HCT116 (cell line): ENCODE measurements at regions not wholly inside any gene's neighbourhood (a gene's known extent, or its start where the extent isn't known, plus 50 kb on each side); places are given as distances from the start of the nearest gene placed in this dataset.

ENCODE experiments used
- ATAC-seq: fragments of 200-7000 bp; cut with Tn5 transposase; 2 replicates; pipeline ENCODE4 v1.9.1; 2020; ENCODE audit warnings: mild to moderate bottlenecking, moderate library complexity
- BruUV-seq: library from RNA; stranded (reverse); fragments of 400-500 nt; replicated peaks from 2 replicates; lab custom pipeline; 2021; lab: Mats Ljungman, UMichigan
- CTCF ChIA-PET: fragments of 300-600 bp; sonication (Branson Sonifier 250); formaldehyde crosslinking; loops from one replicate; lab custom pipeline; 2021; ENCODE audit warnings: antibody characterized with exemption; lab: Charles Lee
- POLR2A ChIA-PET: fragments of 300-600, 350-600 bp; sonication (Branson Sonifier 250); formaldehyde crosslinking; loops from one replicate; lab custom pipeline; 2021; ENCODE audit warnings: antibody characterized with exemption; lab: Charles Lee
- RAD21 ChIA-PET, 2 experiments: fragments of 300-600 bp; sonication (Branson Sonifier 250); formaldehyde crosslinking; loops; one replicate each; lab custom pipeline; 2023; ENCODE audit warnings: low total read pairs in 2 of 2; ENCODE audit not compliant: uncharacterized antibody in 2 of 2, unreplicated experiment in 2 of 2, low non-redundant PET in 1 of 2; lab: Charles Lee
- DNase-seq: peaks from one replicate; pipeline ENCODE4 v3.0.0-alpha.2; 2010; ENCODE audit warnings: low read depth, low spot score
- H2AFZ ChIP-seq: fragments of 200-600 bp; shearing (Covaris generic), sonication (generic); 2 replicates; pipeline ENCODE4 v1.6.1; 2017; ENCODE audit warnings: low read depth, mixed run types, mixed read lengths, antibody characterized with exemption, low read length; ENCODE audit not compliant: poor library complexity, severe bottlenecking
- H3K27ac ChIP-seq: 2 replicates; pipeline ENCODE4 v1.5.1; 2012; ENCODE audit warnings: low read depth, low read length
- H3K27me3 ChIP-seq: fragments of 200-600 bp; sonication (generic); 2 replicates; pipeline ENCODE4 v1.6.1; 2016; ENCODE audit warnings: mixed run types, low read length, mixed read lengths; ENCODE audit not compliant: insufficient read depth
- H3K36me3 ChIP-seq, 2 experiments: fragments of 200-500 bp in 1 of 2; fragments of 200-600 bp in 1 of 2; sonication (Bioruptor generic) in 1 of 2; sonication (generic) in 1 of 2; 2 replicates each; pipeline versions ENCODE4 v1.5.1 to v1.6.1; 2014 to 2016; ENCODE audit warnings: low read length in 2 of 2, inconsistent platforms in 1 of 2, mixed read lengths in 1 of 2, mixed run types in 1 of 2; ENCODE audit not compliant: insufficient read depth in 2 of 2, control insufficient read depth in 1 of 2
- H3K4me1 ChIP-seq, 2 experiments: fragments of 200-600 bp in 1 of 2; sonication (generic) in 1 of 2; 2 replicates each; pipeline versions ENCODE4 v1.5.1 to v1.6.1; 2012 to 2017; ENCODE audit warnings: low read length in 2 of 2, inconsistent platforms in 1 of 2, mild to moderate bottlenecking in 1 of 2, mixed read lengths in 1 of 2, mixed run types in 1 of 2, moderate library complexity in 1 of 2; ENCODE audit not compliant: insufficient read depth in 2 of 2, control insufficient read depth in 1 of 2
- H3K4me2 ChIP-seq: fragments of 200-600 bp; sonication (generic); 2 replicates; pipeline ENCODE4 v1.6.1; 2017; ENCODE audit warnings: mixed run types, low read length, mixed read lengths
- H3K4me3 ChIP-seq, 2 experiments: fragments of 200-600 bp in 1 of 2; sonication (generic) in 1 of 2; replicated peaks in 1 of 2; 2 replicates each; pipeline ENCODE4 v1.5.1; 2011 to 2016; ENCODE audit warnings: low read length in 2 of 2, control low read depth in 1 of 2, low read depth in 1 of 2, mild to moderate bottlenecking in 1 of 2, mixed read lengths in 1 of 2, mixed run types in 1 of 2
- H3K79me2 ChIP-seq: fragments of 200-600 bp; sonication (generic); 2 replicates; pipeline ENCODE4 v1.6.1; 2017; ENCODE audit warnings: mild to moderate bottlenecking, mixed run types, low read length, moderate library complexity, mixed read lengths; ENCODE audit not compliant: insufficient read depth
- H3K9ac ChIP-seq: fragments of 200-600 bp; sonication (generic); 2 replicates; pipeline ENCODE4 v1.6.1; 2016; ENCODE audit warnings: low read length, mixed read lengths
- H3K9me2 ChIP-seq: fragments of 200-600 bp; sonication (generic), shearing (Covaris generic); 2 replicates; pipeline ENCODE4 v1.6.1; 2017; ENCODE audit warnings: mixed run types, mild to moderate bottlenecking, moderate library complexity; ENCODE audit not compliant: insufficient read depth
- H3K9me3 ChIP-seq, 2 experiments: fragments of 200-500 bp in 1 of 2; fragments of 200-600 bp in 1 of 2; sonication (Bioruptor generic) in 1 of 2; sonication (generic) in 1 of 2; 2 replicates each; pipeline ENCODE4 v1.6.1; 2014 to 2017; ENCODE audit warnings: low read length in 2 of 2, mixed read lengths in 2 of 2, inconsistent platforms in 1 of 2, low read depth in 1 of 2, mild to moderate bottlenecking in 1 of 2, mixed run types in 1 of 2, moderate library complexity in 1 of 2; ENCODE audit not compliant: control insufficient read depth in 1 of 2, insufficient read depth in 1 of 2
- H4K20me1 ChIP-seq: fragments of 200-600 bp; sonication (generic), shearing (Covaris generic); 2 replicates; pipeline ENCODE4 v1.6.1; 2017; ENCODE audit warnings: mixed run types, mild to moderate bottlenecking, moderate library complexity; ENCODE audit not compliant: insufficient read depth
- CBX3 ChIP-seq: IDR thresholded peaks from 2 replicates; pipeline ENCODE4 v1.6.1; 2012; ENCODE audit warnings: low read depth
- CEBPB ChIP-seq: IDR thresholded peaks from 2 replicates; pipeline ENCODE4 v1.6.1; 2012; ENCODE audit warnings: low read depth
- CTCF ChIP-seq, 3 experiments: fragments of 200-600 bp in 1 of 3; sonication (generic) in 1 of 3; IDR thresholded peaks in 2 of 3; conservative IDR thresholded peaks in 1 of 3; 2 replicates each; pipeline ENCODE4 v1.5.1; 2012 to 2017; ENCODE audit warnings: low read depth in 2 of 3, low read length in 2 of 3, antibody characterized with exemption in 1 of 3, borderline replicate concordance in 1 of 3, control low read depth in 1 of 3, mild to moderate bottlenecking in 1 of 3, mixed read lengths in 1 of 3, mixed run types in 1 of 3, moderate library complexity in 1 of 3; ENCODE audit not compliant: insufficient read depth in 1 of 3
- EGR1 ChIP-seq: IDR thresholded peaks from 2 replicates; pipeline ENCODE4 v1.6.1; 2012; ENCODE audit warnings: low read depth
- ELF1 ChIP-seq: IDR thresholded peaks from 2 replicates; pipeline ENCODE4 v1.6.1; 2012; ENCODE audit warnings: low read depth, borderline replicate concordance
- EZH2phosphoT487 ChIP-seq: fragments of 200-600 bp; IDR thresholded peaks from 2 replicates; pipeline ENCODE4 v1.6.1; 2018; ENCODE audit warnings: antibody characterized with exemption, borderline replicate concordance
- JUND ChIP-seq: IDR thresholded peaks from 2 replicates; pipeline ENCODE4 v1.6.1; 2012
- MAX ChIP-seq: IDR thresholded peaks from 2 replicates; pipeline ENCODE4 v1.6.1; 2012
- RAD21 ChIP-seq: IDR thresholded peaks from 2 replicates; pipeline ENCODE4 v1.6.1; 2012; ENCODE audit warnings: low read depth, mild to moderate bottlenecking
- REST ChIP-seq: IDR thresholded peaks from 2 replicates; pipeline ENCODE4 v1.6.1; 2012; ENCODE audit warnings: low read depth
- SIN3A ChIP-seq: IDR thresholded peaks from 2 replicates; pipeline ENCODE4 v1.6.1; 2012; ENCODE audit warnings: low read depth
- SP1 ChIP-seq: IDR thresholded peaks from 2 replicates; pipeline ENCODE4 v1.6.1; 2012; ENCODE audit warnings: low read depth
- TCF7L2 ChIP-seq: IDR thresholded peaks from 2 replicates; pipeline ENCODE4 v1.7.0; 2011; ENCODE audit warnings: borderline replicate concordance, inconsistent platforms; ENCODE audit not compliant: insufficient read depth, insufficient read length; ENCODE audit errors: extremely low read depth
- ZBTB33 ChIP-seq: IDR thresholded peaks from 2 replicates; pipeline ENCODE4 v1.6.1; 2011; ENCODE audit warnings: mild to moderate bottlenecking, low read length, moderate library complexity; ENCODE audit not compliant: insufficient replicate concordance; ENCODE audit errors: extremely low read depth
- ZNF274 ChIP-seq: fragments of 200-500 bp; sonication (Bioruptor generic); IDR thresholded peaks from 2 replicates; pipeline ENCODE4 v1.6.1; 2014; ENCODE audit warnings: mild to moderate bottlenecking, low read depth, low read length, inconsistent platforms
- intact Hi-C: fragments of 100-400 bp; cut with micrococcal nuclease; formaldehyde crosslinking; loops from 2 replicates; pipeline ENCODE4 v1.10.0; 2022

GRCh38 chrX:115373308-115373707 lies 83.8 kb downstream of the LUZP4 start:
- CTCF ChIA-PET, result no interaction called here
- intact Hi-C loops, result no loop called here

More at GRCh38 chrX:115373308-115373707, 83.8 kb downstream of the LUZP4 start:
- POLR2A ChIA-PET, result no interaction called here
- RAD21 ChIA-PET, result no interaction called here
- Histone ChIP-seq H2AFZ (no peak overlapping the region), H3K79me2 (no peaks in the 10 kb centered on the region), H3K4me3 (no peak overlapping the region), H4K20me1 (no peaks in the 10 kb centered on the region), H3K4me2 (no peak overlapping the region), H3K36me3 (no peaks in the 10 kb centered on the region), H3K9me2 (no peaks in the 10 kb centered on the region), H3K9me3 (no peaks in the 10 kb centered on the region), H3K4me1 (peaks cover 0 to 8% of the 10 kb centered on the region in 2 experiments; a peak in 2 of 4 replicates), H3K9ac (no peak overlapping the region), H3K27me3 (no peaks in the 10 kb centered on the region)
- DNase-seq (no peak), ATAC-seq (no peak)
- BruUV-seq, result no TSS peak
- TF ChIP-seq RAD21 (no peak), TCF7L2 (no peak), ZBTB33 (no peak), CEBPB (no peak), EGR1 (no peak), EZH2phosphoT487 (no peak), CTCF (IDR thresholded peaks at IDR 0.05 in 2 of 3, conservative IDR thresholded peaks at IDR 0.05 in 1 of 3; ENCODE audit: borderline replicate concordance in 1 of 3, insufficient read depth in 1 of 3, low read depth in 2 of 3, low read length in 2 of 3) (no peak), REST (no peak), SIN3A (no peak), ELF1 (no peak), SP1 (no peak), JUND (no peak), ZNF274 (no peak), CBX3 (no peak), MAX (no peak)
- TF ChIP-seq, all 23 proteins: peak for 0
- no peak overlapping the region for H3K27ac ChIP-seq
